ENCODE measurements at regions not wholly inside any gene's neighbourhood (a gene's known extent, or its start where the extent isn't known, plus 50 kb on each side); places are given as distances from the start of the nearest gene placed in this dataset.

DNA sequence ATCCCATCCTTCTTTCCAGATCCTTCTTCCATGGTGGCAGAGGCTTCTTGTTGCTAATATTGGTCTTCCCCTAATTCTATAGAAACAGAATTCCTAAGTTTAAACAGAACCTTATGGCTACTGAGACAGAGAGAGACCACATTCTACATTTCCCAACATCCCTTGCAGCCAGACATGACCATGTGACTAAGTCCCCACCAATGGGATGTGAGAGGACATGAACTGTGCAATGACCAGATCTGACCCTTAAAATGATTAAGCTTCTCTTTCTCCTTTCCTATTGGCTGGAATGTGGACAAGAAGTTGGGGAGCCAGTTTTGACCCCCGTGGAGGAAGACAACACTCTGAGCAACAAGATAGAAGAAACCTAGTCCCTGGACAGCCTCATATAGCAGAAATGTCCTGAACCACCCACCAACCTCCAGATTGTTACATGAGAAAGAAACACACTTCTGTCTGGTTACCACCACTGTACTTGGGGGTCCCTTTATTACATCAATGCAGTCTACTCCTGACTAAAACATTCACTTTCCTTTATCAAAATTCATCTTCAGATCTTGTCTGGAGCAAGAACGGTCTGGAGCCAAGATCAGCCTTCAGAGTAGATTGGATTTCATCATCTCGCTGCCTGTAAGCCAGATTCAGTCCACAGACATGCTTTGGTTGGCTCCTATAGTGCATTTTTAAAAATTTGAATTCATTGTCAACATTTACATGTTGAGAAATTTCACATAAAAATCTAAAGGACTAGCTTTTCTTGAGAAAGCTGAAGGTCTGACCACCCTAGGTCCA is 183.9 kb downstream of the SHQ1 start:
- intact Hi-C loops (cut with micrococcal nuclease) = no loop called here
- no peak overlapping the region for H3K27ac ChIP-seq (ENCODE audit: insufficient read depth, low read depth, low read length)

More for the DNA sequence above, 183.9 kb downstream of the SHQ1 start:
- Histone ChIP-seq H3K36me3 (ENCODE audit: control insufficient read depth in 2 of 2, extremely low read depth in 1 of 2, insufficient read depth in 2 of 2, low read length in 2 of 2) (no peaks in the 10 kb centered on the region), H3K9me3 (replicated peaks; ENCODE audit: control insufficient read depth, insufficient read depth, low read length) (no peaks in the 10 kb centered on the region), H3K4me3 (replicated peaks in 1 of 3; ENCODE audit: insufficient read depth in 1 of 3, low read depth in 1 of 3, low read length in 3 of 3) (no peak overlapping the region), H3K9ac (replicated peaks; ENCODE audit: extremely low read depth, insufficient read depth, low read length) (no peak overlapping the region), H3K4me1 (ENCODE audit: control insufficient read depth, extremely low read depth, insufficient read depth, low read length) (no peaks in the 10 kb centered on the region), H4K20me1 (replicated peaks; ENCODE audit: control insufficient read depth, extremely low read depth, insufficient read depth, low read length) (no peaks in the 10 kb centered on the region), H2AFZ (ENCODE audit: low read depth, low read length) (no peak overlapping the region), H3K9me1 (replicated peaks; ENCODE audit: control insufficient read depth, extremely low read depth, insufficient read depth, low read length) (no peaks in the 10 kb centered on the region), H3K79me2 (ENCODE audit: control insufficient read depth, insufficient read depth, low read length) (no peaks in the 10 kb centered on the region), H3K4me2 (ENCODE audit: insufficient read depth, low read length) (no peak overlapping the region), H3K27me3 (ENCODE audit: control insufficient read depth in 2 of 2, insufficient read depth in 2 of 2, low read length in 2 of 2) (peaks cover 0 to 1% of the 10 kb centered on the region in 2 experiments)
- CTCF ChIA-PET = interaction anchor here (1.4 to 5.8 kb wide), 3 partner anchors 21 to 158 kb away, joined by 4 to 201 read pairs (median 4); no protein-coding TSS in a partner anchor
- no TSS peak for BruUV-seq (replicated peaks)
- dilution Hi-C loops (cut with MboI; ENCODE audit: extremely low pct_ligation_motif_present, low sequenced_read_pairs) = no loop called here
- POLR2A ChIA-PET = no interaction called here
- TF ChIP-seq CTCF (IDR thresholded peaks at IDR 0.05; ENCODE audit: extremely low read depth in 1 of 2, insufficient read depth in 1 of 2, low read depth in 1 of 2, low read length in 2 of 2) = no peak
- no peak for TF ChIP-seq FOS (IDR thresholded peaks at IDR 0.05; ENCODE audit: borderline replicate concordance, insufficient read depth, low read length)
- TF ChIP-seq POLR2AphosphoS5 (IDR thresholded peaks at IDR 0.05; ENCODE audit: insufficient read depth, low read depth, low read length) = no peak
- TF ChIP-seq MAX (IDR thresholded peaks at IDR 0.05; ENCODE audit: insufficient read depth, insufficient read length) = no peak
- no peak for TF ChIP-seq EZH2 (IDR thresholded peaks at IDR 0.05; ENCODE audit: borderline replicate concordance, low read depth, low read length, severe bottlenecking)
- no peak for TF ChIP-seq JUN (IDR thresholded peaks at IDR 0.05; ENCODE audit: borderline replicate concordance, insufficient read depth, insufficient read length, low read depth)
- no peak for TF ChIP-seq POLR2A (IDR thresholded peaks at IDR 0.05; ENCODE audit: low read depth, low read length)
- no peak for TF ChIP-seq GATA2 (IDR thresholded peaks at IDR 0.05; ENCODE audit: insufficient read depth, insufficient read length, low read depth, low read length)
- no peak for TF ChIP-seq MYC (IDR thresholded peaks at IDR 0.05; ENCODE audit: low read depth, low read length)
- FAIRE-seq (no peak), DNase-seq (ENCODE audit: low read depth, low spot score) (no peak)

Measured in endothelial cell of umbilical vein (primary cell).